ENCODE measurements at regions not wholly inside any gene's neighbourhood (a gene's known extent, or its start where the extent isn't known, plus 50 kb on each side); places are given as distances from the start of the nearest gene placed in this dataset.

- intact Hi-C loops (cut with micrococcal nuclease) = no loop called here
- CTCF ChIA-PET = no interaction called here
- no peak overlapping the region for H3K27ac Mint-ChIP-seq
Measured at GRCh38 chr6:14505401-14505800, 387.8 kb downstream of the CD83 start.

GRCh38 chr6:14506656-14507246 lies 389.2 kb downstream of the CD83 start:
- Mint-ChIP-seq H3K4me3 (no peak overlapping the region), H3K4me1 (no peaks in the 10 kb centered on the region), H3K27me3 (no peaks in the 10 kb centered on the region), H3K36me3 (ENCODE audit: low read depth) (peaks cover 3% of the 10 kb centered on the region), H3K27ac (no peak overlapping the region), H3K9me3 (peaks cover 2% of the 10 kb centered on the region)
- DNase-seq (no peak), ATAC-seq (ENCODE audit: low read depth) (no peak)
- ChIA-PET CTCF (no interaction called here), POLR2A (no interaction called here)
- TF ChIP-seq CTCF (IDR thresholded peaks at IDR 0.05) = no peak
- intact Hi-C loops (cut with micrococcal nuclease) = no loop called here

More at GRCh38 chr6:14505401-14505800, 387.8 kb downstream of the CD83 start:
- no peak for TF ChIP-seq CTCF (IDR thresholded peaks at IDR 0.05)
- POLR2A ChIA-PET = no interaction called here
- Mint-ChIP-seq H3K4me1 (no peaks in the 10 kb centered on the region), H3K27me3 (no peaks in the 10 kb centered on the region), H3K9me3 (peaks cover 2% of the 10 kb centered on the region), H3K36me3 (ENCODE audit: low read depth) (peaks cover 3% of the 10 kb centered on the region), H3K4me3 (no peak overlapping the region)
- ATAC-seq (ENCODE audit: low read depth) = no peak
- no peak for DNase-seq

GRCh38 chr6:14509120-14509519 lies 391.5 kb downstream of the CD83 start:
- POLR2A ChIA-PET = no interaction called here
- Mint-ChIP-seq H3K4me3 (no peak overlapping the region), H3K9me3 (no peaks in the 10 kb centered on the region), H3K36me3 (ENCODE audit: low read depth) (no peaks in the 10 kb centered on the region), H3K27ac (no peak overlapping the region), H3K27me3 (no peaks in the 10 kb centered on the region), H3K4me1 (peaks cover 8% of the 10 kb centered on the region)
- TF ChIP-seq CTCF (IDR thresholded peaks at IDR 0.05) = no peak
- no peak for ATAC-seq (ENCODE audit: low read depth)
- intact Hi-C loops (cut with micrococcal nuclease) = no loop called here
- CTCF ChIA-PET = no interaction called here
- no peak for DNase-seq

GRCh38 chr6:14510038-14510437 lies 392.5 kb downstream of the CD83 start:
- POLR2A ChIA-PET = no interaction called here
- H3K4me1 Mint-ChIP-seq = peaks cover 8% of the 10 kb centered on the region
- no peak for ATAC-seq (ENCODE audit: low read depth)
- no peak overlapping the region for H3K4me3 Mint-ChIP-seq
- no peaks in the 10 kb centered on the region for H3K9me3 Mint-ChIP-seq
- no peak for DNase-seq
- TF ChIP-seq CTCF (IDR thresholded peaks at IDR 0.05) = no peak
- H3K27ac Mint-ChIP-seq = no peak overlapping the region
- no peaks in the 10 kb centered on the region for H3K36me3 Mint-ChIP-seq (ENCODE audit: low read depth)
- intact Hi-C loops (cut with micrococcal nuclease) = no loop called here
- CTCF ChIA-PET = no interaction called here
- no peaks in the 10 kb centered on the region for H3K27me3 Mint-ChIP-seq

GRCh38 chr6:14511061-14511586 lies 393.6 kb downstream of the CD83 start:
- intact Hi-C loops (cut with micrococcal nuclease) = no loop called here
- no peak for DNase-seq
- no peaks in the 10 kb centered on the region for H3K9me3 Mint-ChIP-seq
- ChIA-PET CTCF (no interaction called here), POLR2A (no interaction called here)
- no peak for ATAC-seq (ENCODE audit: low read depth)
- H3K27ac Mint-ChIP-seq = no peak overlapping the region
- H3K27me3 Mint-ChIP-seq = no peaks in the 10 kb centered on the region
- H3K4me3 Mint-ChIP-seq = no peak overlapping the region
- H3K4me1 Mint-ChIP-seq = peaks cover 8% of the 10 kb centered on the region
- H3K36me3 Mint-ChIP-seq (ENCODE audit: low read depth) = no peaks in the 10 kb centered on the region
- TF ChIP-seq CTCF (IDR thresholded peaks at IDR 0.05) = no peak

All from activated B cell treated with CpG ODN at 0.5 μM for 24 hours (primary cell).